ENCODE measurements at regions not wholly inside any gene's neighbourhood (a gene's known extent, or its start where the extent isn't known, plus 50 kb on each side); places are given as distances from the start of the nearest gene placed in this dataset.

DNA sequence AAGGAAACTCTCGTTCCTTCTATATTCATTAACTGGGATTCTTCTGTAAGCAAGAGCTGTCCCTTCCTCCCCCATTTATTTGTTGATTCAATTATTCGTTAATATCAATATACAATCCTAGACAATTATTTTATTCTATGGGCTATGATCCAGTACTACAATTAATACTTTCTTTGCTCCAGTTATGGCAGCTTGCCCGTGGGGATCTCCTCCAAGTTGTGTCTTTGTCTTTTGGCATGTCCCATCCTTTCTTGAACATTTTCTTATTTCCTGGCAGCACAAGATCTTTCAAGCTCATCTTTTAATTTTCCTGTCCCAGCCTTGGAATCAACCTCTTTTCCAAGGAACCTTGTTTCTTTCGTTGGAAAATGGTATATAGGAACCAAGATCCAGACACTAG is 249.3 kb downstream of the GAS1 start:
- TF ChIP-seq, protein P1, sequence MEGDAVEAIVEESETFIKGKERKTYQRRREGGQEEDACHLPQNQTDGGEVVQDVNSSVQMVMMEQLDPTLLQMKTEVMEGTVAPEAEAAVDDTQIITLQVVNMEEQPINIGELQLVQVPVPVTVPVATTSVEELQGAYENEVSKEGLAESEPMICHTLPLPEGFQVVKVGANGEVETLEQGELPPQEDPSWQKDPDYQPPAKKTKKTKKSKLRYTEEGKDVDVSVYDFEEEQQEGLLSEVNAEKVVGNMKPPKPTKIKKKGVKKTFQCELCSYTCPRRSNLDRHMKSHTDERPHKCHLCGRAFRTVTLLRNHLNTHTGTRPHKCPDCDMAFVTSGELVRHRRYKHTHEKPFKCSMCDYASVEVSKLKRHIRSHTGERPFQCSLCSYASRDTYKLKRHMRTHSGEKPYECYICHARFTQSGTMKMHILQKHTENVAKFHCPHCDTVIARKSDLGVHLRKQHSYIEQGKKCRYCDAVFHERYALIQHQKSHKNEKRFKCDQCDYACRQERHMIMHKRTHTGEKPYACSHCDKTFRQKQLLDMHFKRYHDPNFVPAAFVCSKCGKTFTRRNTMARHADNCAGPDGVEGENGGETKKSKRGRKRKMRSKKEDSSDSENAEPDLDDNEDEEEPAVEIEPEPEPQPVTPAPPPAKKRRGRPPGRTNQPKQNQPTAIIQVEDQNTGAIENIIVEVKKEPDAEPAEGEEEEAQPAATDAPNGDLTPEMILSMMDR (IDR thresholded peaks at IDR 0.05; ENCODE audit: low read length): no peak
- TF ChIP-seq EZH2 (IDR thresholded peaks at IDR 0.05; ENCODE audit: borderline replicate concordance, low read length): no peak

All from OCI-LY1 (cell line).